ENCODE measurements at regions not wholly inside any gene's neighbourhood (a gene's known extent, or its start where the extent isn't known, plus 50 kb on each side); places are given as distances from the start of the nearest gene placed in this dataset.

DNA sequence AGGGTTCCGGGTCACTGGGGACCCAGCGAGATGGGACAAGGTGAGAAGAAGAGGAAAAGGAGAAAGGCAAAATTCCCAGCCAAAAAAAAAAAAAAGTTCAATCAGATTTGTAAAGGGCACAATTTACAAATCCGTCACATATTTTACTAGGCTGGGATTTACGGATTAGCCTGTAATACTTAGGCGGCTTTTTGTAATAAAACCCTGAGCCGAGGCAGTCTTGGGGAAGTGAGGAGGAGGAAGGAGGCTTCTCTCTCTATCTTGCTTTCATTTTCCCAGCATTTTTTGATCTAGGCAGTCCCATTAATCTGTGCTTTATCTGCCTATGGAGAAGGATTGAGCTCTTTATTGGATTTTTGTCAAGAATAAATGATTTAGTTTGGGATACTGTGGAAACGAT is 130.6 kb upstream of the SDK2 start:
- no peak for TF ChIP-seq EP300 (IDR thresholded peaks at IDR 0.05)
- no peak for TF ChIP-seq POLR2A (IDR thresholded peaks at IDR 0.05)
- TF ChIP-seq, protein P1, sequence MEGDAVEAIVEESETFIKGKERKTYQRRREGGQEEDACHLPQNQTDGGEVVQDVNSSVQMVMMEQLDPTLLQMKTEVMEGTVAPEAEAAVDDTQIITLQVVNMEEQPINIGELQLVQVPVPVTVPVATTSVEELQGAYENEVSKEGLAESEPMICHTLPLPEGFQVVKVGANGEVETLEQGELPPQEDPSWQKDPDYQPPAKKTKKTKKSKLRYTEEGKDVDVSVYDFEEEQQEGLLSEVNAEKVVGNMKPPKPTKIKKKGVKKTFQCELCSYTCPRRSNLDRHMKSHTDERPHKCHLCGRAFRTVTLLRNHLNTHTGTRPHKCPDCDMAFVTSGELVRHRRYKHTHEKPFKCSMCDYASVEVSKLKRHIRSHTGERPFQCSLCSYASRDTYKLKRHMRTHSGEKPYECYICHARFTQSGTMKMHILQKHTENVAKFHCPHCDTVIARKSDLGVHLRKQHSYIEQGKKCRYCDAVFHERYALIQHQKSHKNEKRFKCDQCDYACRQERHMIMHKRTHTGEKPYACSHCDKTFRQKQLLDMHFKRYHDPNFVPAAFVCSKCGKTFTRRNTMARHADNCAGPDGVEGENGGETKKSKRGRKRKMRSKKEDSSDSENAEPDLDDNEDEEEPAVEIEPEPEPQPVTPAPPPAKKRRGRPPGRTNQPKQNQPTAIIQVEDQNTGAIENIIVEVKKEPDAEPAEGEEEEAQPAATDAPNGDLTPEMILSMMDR (IDR thresholded peaks at IDR 0.05): no peak
- no peak for TF ChIP-seq POLR2AphosphoS5 (IDR thresholded peaks at IDR 0.05)

DNA sequence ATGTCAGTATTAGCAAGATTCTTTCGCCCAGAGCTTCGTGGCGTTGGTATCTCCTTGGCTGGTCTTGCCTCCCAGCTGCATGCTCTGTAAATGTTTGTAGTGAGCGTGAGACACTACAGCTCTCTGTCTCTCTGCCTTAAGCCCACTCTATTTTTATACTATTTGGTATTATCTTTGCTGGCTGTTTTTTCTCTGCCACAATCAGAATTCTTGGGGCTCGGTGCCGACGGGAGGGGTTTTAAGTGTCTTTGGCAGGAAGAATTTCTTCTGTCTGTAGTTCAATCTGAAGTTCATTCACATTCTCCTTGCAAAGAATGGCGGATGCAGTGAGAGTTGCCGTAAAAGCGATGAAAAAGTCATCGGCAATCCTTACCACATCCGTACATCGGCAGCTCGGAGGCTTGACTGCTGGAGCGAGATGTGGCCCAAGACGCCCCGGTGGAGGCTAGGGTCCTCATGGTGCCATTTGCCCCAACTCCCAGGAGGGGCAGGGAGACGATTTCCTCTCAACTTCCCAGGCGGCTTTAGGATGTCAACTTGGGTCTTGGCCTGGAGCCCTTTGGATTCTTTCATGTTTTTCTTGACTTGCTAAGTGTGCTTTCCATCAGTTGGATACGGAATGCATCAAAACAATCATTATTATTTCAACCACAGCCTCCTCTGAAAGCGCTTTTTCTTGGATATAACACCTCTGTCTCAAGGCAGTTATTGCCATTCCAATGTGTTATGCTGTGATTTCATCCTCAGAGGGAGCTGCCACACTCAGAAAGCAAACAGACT is 132.3 kb upstream of the SDK2 start:
- no peak for TF ChIP-seq POLR2AphosphoS5 (IDR thresholded peaks at IDR 0.05)
- no peak for TF ChIP-seq EP300 (IDR thresholded peaks at IDR 0.05)
- TF ChIP-seq POLR2A (IDR thresholded peaks at IDR 0.05): no peak
- TF ChIP-seq, protein P1 (IDR thresholded peaks at IDR 0.05): no peak
- H3K4me3 ChIP-seq: no peak overlapping the region
- ATAC-seq: peak; percentile 25
- 65 to 66% methylated on average over 13 to 18 of the region's 21 CpGs for WGBS, 2 donors (ENCODE audit: low coverage in 1 of 2)
- H3K27me3 ChIP-seq: peaks cover 52% of the 10 kb centered on the region
- no peaks in the 10 kb centered on the region for H3K36me3 ChIP-seq
- H3K9me3 ChIP-seq: no peaks in the 10 kb centered on the region
- peaks cover 0 to 1% (median 0%) of the 10 kb centered on the region in 3 donors for H3K4me1 ChIP-seq
- no peak overlapping the region for H3K27ac ChIP-seq

More for the DNA sequence above, 130.6 kb upstream of the SDK2 start:
- Histone ChIP-seq H3K9me3 (no peaks in the 10 kb centered on the region), H3K27me3 (peaks cover 36% of the 10 kb centered on the region), H3K4me1 (peaks cover 0 to 17% (median 7%) of the 10 kb centered on the region in 3 donors), H3K27ac (no peak overlapping the region), H3K4me3 (no peak overlapping the region), H3K36me3 (no peaks in the 10 kb centered on the region)
- 80 to 85% methylated on average over 5 to 7 of the region's 7 CpGs for WGBS, 2 donors (ENCODE audit: low coverage in 1 of 2)
- ATAC-seq: no peak

DNA sequence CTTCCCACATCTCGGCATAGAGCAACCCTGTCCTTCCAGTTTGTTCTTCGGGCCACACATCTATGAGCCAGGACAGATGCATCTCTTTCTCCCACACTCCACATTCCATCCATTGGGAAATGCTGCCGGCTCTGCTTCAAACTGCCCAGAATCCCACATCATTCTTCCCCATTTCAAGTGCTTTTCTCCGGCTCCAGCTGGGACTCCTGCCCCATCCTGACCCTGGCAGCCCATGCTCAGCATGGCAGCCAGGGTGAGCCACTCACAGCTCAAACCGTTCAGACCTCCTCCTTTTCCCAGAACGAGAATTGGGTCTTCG is 132.8 kb upstream of the SDK2 start:
- Histone ChIP-seq H3K9me3 (no peaks in the 10 kb centered on the region), H3K4me1 (no peaks in the 10 kb centered on the region), H3K27me3 (peaks cover 57% of the 10 kb centered on the region), H3K4me3 (no peak overlapping the region), H3K27ac (no peak overlapping the region), H3K36me3 (no peaks in the 10 kb centered on the region)
- TF ChIP-seq POLR2A (IDR thresholded peaks at IDR 0.05) (no peak), EP300 (IDR thresholded peaks at IDR 0.05) (no peak), POLR2AphosphoS5 (IDR thresholded peaks at IDR 0.05) (no peak)
- TF ChIP-seq, protein P1 (IDR thresholded peaks at IDR 0.05): no peak
- peak; percentile 62 for ATAC-seq
- WGBS, 2 donors (ENCODE audit: low coverage in 1 of 2): 17 to 29% methylated on average over 1 to 4 of the region's 7 CpGs

- TF ChIP-seq EP300 (IDR thresholded peaks at IDR 0.05): no peak
- TF ChIP-seq POLR2A (IDR thresholded peaks at IDR 0.05): no peak
- TF ChIP-seq POLR2AphosphoS5 (IDR thresholded peaks at IDR 0.05): no peak
- TF ChIP-seq, protein P1 (IDR thresholded peaks at IDR 0.05): no peak
- Histone ChIP-seq H3K27me3 (peaks cover 98% of the 10 kb centered on the region), H3K4me1 (no peaks in the 10 kb centered on the region), H3K9me3 (no peaks in the 10 kb centered on the region), H3K36me3 (no peaks in the 10 kb centered on the region), H3K27ac (no peak overlapping the region), H3K4me3 (no peak overlapping the region)
- ATAC-seq: no peak
- 27 to 31% methylated on average over 4 to 6 of the region's 6 CpGs for WGBS, 2 donors (ENCODE audit: low coverage in 1 of 2)
Measured at GRCh38 chr17:73782231-73782630, 138.0 kb upstream of the SDK2 start.
